ENCODE measurements at regions not wholly inside any gene's neighbourhood (a gene's known extent, or its start where the extent isn't known, plus 50 kb on each side); places are given as distances from the start of the nearest gene placed in this dataset.
A peak's percentile ranks its signal among the peaks of the same experiment; 100 is the strongest.

- ATAC-seq, result peak; percentile 73
- TF ChIP-seq CSRNP3 (CRISPR knock-in tag; IDR thresholded peaks at IDR 0.05) (no peak), ARNTL (CRISPR knock-in tag; IDR thresholded peaks at IDR 0.05; ENCODE audit: borderline replicate concordance, low read depth) (no peak), TOX (CRISPR knock-in tag; IDR thresholded peaks at IDR 0.05; ENCODE audit: borderline replicate concordance) (no peak), CREB5 (CRISPR knock-in tag; IDR thresholded peaks at IDR 0.05; ENCODE audit: low read depth) (no peak), GLIS3 (CRISPR knock-in tag; IDR thresholded peaks at IDR 0.05) (no peak), PATZ1 (CRISPR knock-in tag; IDR thresholded peaks at IDR 0.05; ENCODE audit: borderline replicate concordance) (no peak), OSR1 (CRISPR knock-in tag; IDR thresholded peaks at IDR 0.05) (no peak), ZFP30 (CRISPR knock-in tag; IDR thresholded peaks at IDR 0.05) (no peak), ZNF70 (CRISPR knock-in tag; IDR thresholded peaks at IDR 0.05) (no peak), RARB (CRISPR knock-in tag; IDR thresholded peaks at IDR 0.05) (no peak), ZFP3 (CRISPR knock-in tag; IDR thresholded peaks at IDR 0.05) (no peak), SNAI2 (CRISPR knock-in tag; IDR thresholded peaks at IDR 0.05) (no peak), ZC3H10 (CRISPR knock-in tag; IDR thresholded peaks at IDR 0.05) (no peak), ESRRG (CRISPR knock-in tag; IDR thresholded peaks at IDR 0.05) (no peak), ZNF565 (CRISPR knock-in tag; conservative IDR thresholded peaks at IDR 0.05; ENCODE audit: low read depth) (no peak), ISL1 (CRISPR knock-in tag; IDR thresholded peaks at IDR 0.05) (no peak), ZNF8 (CRISPR knock-in tag; IDR thresholded peaks at IDR 0.05) (no peak)
Observed at GRCh38 chr18:23337599-23338444, 115.3 kb upstream of the RIOK3 start.

GRCh38 chr18:23340661-23341060, 112.4 kb upstream of the RIOK3 start:
- ATAC-seq, result no peak
- TF ChIP-seq ZFP30 (CRISPR knock-in tag; IDR thresholded peaks at IDR 0.05) (no peak), CSDC2 (CRISPR knock-in tag; IDR thresholded peaks at IDR 0.05) (no peak), ZNF8 (CRISPR knock-in tag; IDR thresholded peaks at IDR 0.05) (no peak), ZFP3 (CRISPR knock-in tag; IDR thresholded peaks at IDR 0.05) (no peak), CREB5 (CRISPR knock-in tag; IDR thresholded peaks at IDR 0.05; ENCODE audit: low read depth) (no peak), GLIS3 (CRISPR knock-in tag; IDR thresholded peaks at IDR 0.05) (no peak), PPARA (CRISPR knock-in tag; IDR thresholded peaks at IDR 0.05; ENCODE audit: borderline replicate concordance) (no peak), RARB (CRISPR knock-in tag; IDR thresholded peaks at IDR 0.05) (no peak)

GRCh38 chr18:23341383-23341782, 111.7 kb upstream of the RIOK3 start:
- no peak for TF ChIP-seq ZNF70 (CRISPR knock-in tag; IDR thresholded peaks at IDR 0.05)
- TF ChIP-seq ESRRG (CRISPR knock-in tag; IDR thresholded peaks at IDR 0.05), result no peak
- no peak for ATAC-seq

- ATAC-seq, result no peak
- TF ChIP-seq CSDC2 (CRISPR knock-in tag; IDR thresholded peaks at IDR 0.05), result no peak
Observed at GRCh38 chr18:23341983-23342382, 111.1 kb upstream of the RIOK3 start.

- TF ChIP-seq ESRRG (CRISPR knock-in tag; IDR thresholded peaks at IDR 0.05) (no peak), OSR1 (CRISPR knock-in tag; IDR thresholded peaks at IDR 0.05) (no peak), ZFP3 (CRISPR knock-in tag; IDR thresholded peaks at IDR 0.05) (no peak), ZNF70 (CRISPR knock-in tag; IDR thresholded peaks at IDR 0.05) (no peak), ARNTL (CRISPR knock-in tag; IDR thresholded peaks at IDR 0.05; ENCODE audit: borderline replicate concordance, low read depth) (no peak), ZNF565 (CRISPR knock-in tag; conservative IDR thresholded peaks at IDR 0.05; ENCODE audit: low read depth) (no peak), GLIS3 (CRISPR knock-in tag; IDR thresholded peaks at IDR 0.05) (no peak)
- no peak for ATAC-seq
Observed at GRCh38 chr18:23342506-23342905, 110.6 kb upstream of the RIOK3 start.
